ENCODE measurements at regions not wholly inside any gene's neighbourhood (a gene's known extent, or its start where the extent isn't known, plus 50 kb on each side); places are given as distances from the start of the nearest gene placed in this dataset.

DNA sequence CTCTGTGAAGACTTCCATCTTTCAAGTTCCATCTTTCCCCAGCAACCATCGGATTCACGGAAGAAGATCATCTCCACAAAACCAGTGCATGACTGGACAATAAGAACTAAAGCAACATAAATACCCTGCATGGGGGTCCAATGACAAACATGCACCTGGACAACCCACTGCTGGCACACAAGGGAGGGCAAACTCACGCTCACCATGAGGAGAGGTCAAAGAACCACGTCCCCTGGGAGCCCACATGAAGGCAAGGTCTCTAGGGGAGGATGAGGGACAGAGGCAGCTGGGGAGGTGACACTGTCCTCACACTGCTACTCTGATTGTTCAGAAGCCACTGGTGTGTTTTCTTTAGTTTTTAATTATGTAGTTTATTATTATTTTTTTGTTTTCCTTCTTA lies 190.8 kb downstream of the MED10 start:
- TF ChIP-seq, protein P1, sequence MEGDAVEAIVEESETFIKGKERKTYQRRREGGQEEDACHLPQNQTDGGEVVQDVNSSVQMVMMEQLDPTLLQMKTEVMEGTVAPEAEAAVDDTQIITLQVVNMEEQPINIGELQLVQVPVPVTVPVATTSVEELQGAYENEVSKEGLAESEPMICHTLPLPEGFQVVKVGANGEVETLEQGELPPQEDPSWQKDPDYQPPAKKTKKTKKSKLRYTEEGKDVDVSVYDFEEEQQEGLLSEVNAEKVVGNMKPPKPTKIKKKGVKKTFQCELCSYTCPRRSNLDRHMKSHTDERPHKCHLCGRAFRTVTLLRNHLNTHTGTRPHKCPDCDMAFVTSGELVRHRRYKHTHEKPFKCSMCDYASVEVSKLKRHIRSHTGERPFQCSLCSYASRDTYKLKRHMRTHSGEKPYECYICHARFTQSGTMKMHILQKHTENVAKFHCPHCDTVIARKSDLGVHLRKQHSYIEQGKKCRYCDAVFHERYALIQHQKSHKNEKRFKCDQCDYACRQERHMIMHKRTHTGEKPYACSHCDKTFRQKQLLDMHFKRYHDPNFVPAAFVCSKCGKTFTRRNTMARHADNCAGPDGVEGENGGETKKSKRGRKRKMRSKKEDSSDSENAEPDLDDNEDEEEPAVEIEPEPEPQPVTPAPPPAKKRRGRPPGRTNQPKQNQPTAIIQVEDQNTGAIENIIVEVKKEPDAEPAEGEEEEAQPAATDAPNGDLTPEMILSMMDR (IDR thresholded peaks at IDR 0.05) = no peak
- TF ChIP-seq POLR2A (IDR thresholded peaks at IDR 0.05) = no peak
- TF ChIP-seq EP300 (IDR thresholded peaks at IDR 0.05; ENCODE audit: low read depth) = no peak

Measured in transverse colon (tissue), 3 donors.